ENCODE measurements at regions not wholly inside any gene's neighbourhood (a gene's known extent, or its start where the extent isn't known, plus 50 kb on each side); places are given as distances from the start of the nearest gene placed in this dataset.

DNA sequence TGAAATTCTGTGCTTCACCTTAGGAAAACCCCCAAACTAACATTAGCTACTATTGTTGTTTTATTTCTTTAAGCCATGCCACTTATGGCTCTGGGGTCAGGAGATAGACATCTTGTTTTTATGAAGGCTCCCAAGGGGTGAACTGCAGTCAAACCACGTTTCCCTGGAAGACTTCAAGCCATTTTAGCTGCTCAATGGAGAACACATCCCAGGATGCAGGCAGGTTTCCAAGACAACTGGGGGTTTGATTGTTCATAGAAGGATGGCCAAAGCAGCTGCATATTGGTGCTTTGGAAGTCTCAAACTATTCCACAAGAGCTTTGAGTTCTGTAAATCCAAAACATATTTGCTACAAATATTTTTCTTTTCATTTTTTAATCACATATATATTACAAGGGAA is 818.0 kb downstream of the MAFB start:
- TF ChIP-seq, protein P1, sequence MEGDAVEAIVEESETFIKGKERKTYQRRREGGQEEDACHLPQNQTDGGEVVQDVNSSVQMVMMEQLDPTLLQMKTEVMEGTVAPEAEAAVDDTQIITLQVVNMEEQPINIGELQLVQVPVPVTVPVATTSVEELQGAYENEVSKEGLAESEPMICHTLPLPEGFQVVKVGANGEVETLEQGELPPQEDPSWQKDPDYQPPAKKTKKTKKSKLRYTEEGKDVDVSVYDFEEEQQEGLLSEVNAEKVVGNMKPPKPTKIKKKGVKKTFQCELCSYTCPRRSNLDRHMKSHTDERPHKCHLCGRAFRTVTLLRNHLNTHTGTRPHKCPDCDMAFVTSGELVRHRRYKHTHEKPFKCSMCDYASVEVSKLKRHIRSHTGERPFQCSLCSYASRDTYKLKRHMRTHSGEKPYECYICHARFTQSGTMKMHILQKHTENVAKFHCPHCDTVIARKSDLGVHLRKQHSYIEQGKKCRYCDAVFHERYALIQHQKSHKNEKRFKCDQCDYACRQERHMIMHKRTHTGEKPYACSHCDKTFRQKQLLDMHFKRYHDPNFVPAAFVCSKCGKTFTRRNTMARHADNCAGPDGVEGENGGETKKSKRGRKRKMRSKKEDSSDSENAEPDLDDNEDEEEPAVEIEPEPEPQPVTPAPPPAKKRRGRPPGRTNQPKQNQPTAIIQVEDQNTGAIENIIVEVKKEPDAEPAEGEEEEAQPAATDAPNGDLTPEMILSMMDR (IDR thresholded peaks at IDR 0.05; ENCODE audit: insufficient read depth, low read length, poor library complexity, severe bottlenecking), result no peak
- no peak for TF ChIP-seq EZH2phosphoT487 (conservative IDR thresholded peaks at IDR 0.05; ENCODE audit: low read length)

All from SU-DHL-6 (cell line).